CD4-positive, alpha-beta T cell (primary cell): ENCODE measurements at regions not wholly inside any gene's neighbourhood (a gene's known extent, or its start where the extent isn't known, plus 50 kb on each side); places are given as distances from the start of the nearest gene placed in this dataset.
"Not testable (repeated sequence)": the region's sequence is repeated elsewhere in the genome, so short reads cannot be mapped to it uniquely, and the experiment has no call there.

Source experiments
- ATAC-seq: fragments of 200-7000 bp; cut with Tn5 transposase; one replicate; pipeline ENCODE4 v1.10.0; 2022; ENCODE audit warnings: mild to moderate bottlenecking; ENCODE audit not compliant: poor library complexity
- CTCF ChIA-PET: fragments of 350-600 bp; sonication (Branson Sonifier 250); formaldehyde crosslinking; loops from one replicate; lab custom pipeline; 2021; ENCODE audit warnings: antibody characterized with exemption, inconsistent platforms; lab: Charles Lee
- POLR2A ChIA-PET: fragments of 350-600 bp; sonication (Branson Sonifier 250); formaldehyde crosslinking; loops from one replicate; lab custom pipeline; 2021; ENCODE audit warnings: antibody characterized with exemption, inconsistent platforms; lab: Charles Lee
- DNase-seq, 14 experiments: peaks; one replicate each; pipeline ENCODE4 v3.0.0-alpha.2; 2013 to 2020; ENCODE audit warnings: mixed read lengths in 2 of 14
- H3K27ac ChIP-seq, 2 donors: one replicate each; pipeline versions ENCODE4 v1.5.1 to v1.7.0; 2013; ENCODE audit warnings: low read length in 2 of 2, low read depth in 1 of 2, mild to moderate bottlenecking in 1 of 2
- H3K27me3 ChIP-seq, 2 experiments: 1 replicate in 1 of 2; 2 replicates in 1 of 2; pipeline versions ENCODE4 v1.6.1 to v1.7.0; 2013; ENCODE audit warnings: low read length in 2 of 2, control low read depth in 1 of 2, mild to moderate bottlenecking in 1 of 2, moderate library complexity in 1 of 2; ENCODE audit not compliant: insufficient read depth in 2 of 2, control insufficient read depth in 1 of 2
- H3K36me3 ChIP-seq: one replicate; pipeline ENCODE4 v1.6.1; 2013; ENCODE audit warnings: low read length, control low read depth; ENCODE audit not compliant: insufficient read depth
- H3K4me1 ChIP-seq: one replicate; pipeline ENCODE4 v1.6.1; 2013; ENCODE audit warnings: low read length, control low read depth; ENCODE audit not compliant: insufficient read depth
- H3K4me3 ChIP-seq: one replicate; pipeline ENCODE4 v1.5.1; 2013; ENCODE audit warnings: mild to moderate bottlenecking, low read length, moderate library complexity
- H3K9me3 ChIP-seq, 2 experiments: 1 replicate in 1 of 2; 2 replicates in 1 of 2; pipeline versions ENCODE4 v1.6.1 to v1.7.0; 2013; ENCODE audit warnings: low read length in 2 of 2, mild to moderate bottlenecking in 2 of 2, control low read depth in 1 of 2, moderate library complexity in 1 of 2; ENCODE audit not compliant: control insufficient read depth in 1 of 2, insufficient read depth in 1 of 2
- H3K27ac Mint-ChIP-seq: one replicate; pipeline ENCODE4 v1.8.0; 2020; ENCODE audit warnings: mixed read lengths
- H3K27me3 Mint-ChIP-seq: one replicate; pipeline ENCODE4 v1.8.0; 2021; ENCODE audit warnings: mixed read lengths
- H3K36me3 Mint-ChIP-seq: one replicate; pipeline ENCODE4 v1.8.0; 2021; ENCODE audit warnings: low read depth, mixed read lengths
- H3K4me1 Mint-ChIP-seq: one replicate; pipeline ENCODE4 v1.8.0; 2021; ENCODE audit warnings: low read depth, mixed read lengths
- H3K4me3 Mint-ChIP-seq: one replicate; pipeline ENCODE4 v1.8.0; 2020; ENCODE audit warnings: mild to moderate bottlenecking, mixed read lengths
- H3K9me3 Mint-ChIP-seq: one replicate; pipeline ENCODE4 v1.8.0; 2020; ENCODE audit warnings: mixed read lengths
- CTCF ChIP-seq: fragments of 200-600 bp; IDR thresholded peaks from one replicate; pipeline ENCODE4 v1.8.0; 2022; ENCODE audit warnings: antibody characterized with exemption, mild to moderate bottlenecking
- intact Hi-C, 2 experiments: fragments of 100-400 bp; cut with DNase I in 1 of 2; cut with micrococcal nuclease in 1 of 2; formaldehyde crosslinking; loops; one replicate each; pipeline versions ENCODE4 v1.15.1 to v1.9.0; 2023 to 2025; cut with DNase I, micrococcal nuclease

DNA sequence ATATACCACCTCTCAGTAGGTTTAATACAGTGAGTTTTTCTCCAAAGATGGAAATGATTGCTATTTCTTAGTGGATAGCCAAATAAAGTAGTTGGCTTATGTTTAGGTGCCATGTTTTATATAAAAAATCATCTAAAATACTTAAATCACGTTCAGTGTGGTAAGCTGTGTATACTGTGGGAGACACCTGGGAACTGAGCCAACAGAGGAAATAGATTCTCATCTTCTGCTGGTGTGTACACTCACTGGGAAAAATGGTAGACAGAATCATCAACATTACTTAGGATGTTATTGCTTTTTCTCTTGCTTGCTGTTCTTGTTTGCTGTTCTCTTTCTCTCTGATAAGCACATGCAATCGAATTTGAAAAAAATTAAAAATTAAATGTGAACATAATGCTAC, 112.6 kb upstream of the MB21D2 start:
- no peaks in the 10 kb centered on the region for H3K36me3 ChIP-seq
- ChIA-PET POLR2A (no interaction called here), CTCF (no interaction called here)
- no peaks in the 10 kb centered on the region for H3K9me3 Mint-ChIP-seq
- H3K27ac Mint-ChIP-seq = no peak overlapping the region
- TF ChIP-seq CTCF = no peak
- peaks cover 10% of the 10 kb centered on the region for H3K27me3 Mint-ChIP-seq
- H3K4me1 Mint-ChIP-seq = no peaks in the 10 kb centered on the region
- no peak overlapping the region for H3K4me3 ChIP-seq
- ATAC-seq (no peak), DNase-seq (no peak)
- peaks cover 0 to 3% of the 10 kb centered on the region in 2 experiments for H3K9me3 ChIP-seq
- no peaks in the 10 kb centered on the region for H3K36me3 Mint-ChIP-seq
- H3K27ac ChIP-seq = no peak overlapping the region
- H3K27me3 ChIP-seq = no peaks in the 10 kb centered on the region
- no peaks in the 10 kb centered on the region for H3K4me1 ChIP-seq
- intact Hi-C loops = no loop called here
- H3K4me3 Mint-ChIP-seq = no peak overlapping the region

- H3K27ac Mint-ChIP-seq = no peak overlapping the region
- ChIA-PET CTCF (no interaction called here), POLR2A (no interaction called here)
- TF ChIP-seq CTCF = no peak
- Histone ChIP-seq H3K4me3 (no peak overlapping the region), H3K4me1 (no peaks in the 10 kb centered on the region), H3K27ac (no peak overlapping the region), H3K36me3 (no peaks in the 10 kb centered on the region), H3K27me3 (no peaks in the 10 kb centered on the region), H3K9me3 (peaks cover 0 to 10% of the 10 kb centered on the region in 2 experiments)
- ATAC-seq (no peak), DNase-seq (no peak)
- peaks cover 10% of the 10 kb centered on the region for H3K27me3 Mint-ChIP-seq
- H3K4me3 Mint-ChIP-seq = no peak overlapping the region
- no peaks in the 10 kb centered on the region for H3K36me3 Mint-ChIP-seq
- H3K9me3 Mint-ChIP-seq = no peaks in the 10 kb centered on the region
- intact Hi-C loops = no loop called here
- no peaks in the 10 kb centered on the region for H3K4me1 Mint-ChIP-seq
Measured at GRCh38 chr3:193031911-193032310, 114.3 kb upstream of the MB21D2 start.

DNA sequence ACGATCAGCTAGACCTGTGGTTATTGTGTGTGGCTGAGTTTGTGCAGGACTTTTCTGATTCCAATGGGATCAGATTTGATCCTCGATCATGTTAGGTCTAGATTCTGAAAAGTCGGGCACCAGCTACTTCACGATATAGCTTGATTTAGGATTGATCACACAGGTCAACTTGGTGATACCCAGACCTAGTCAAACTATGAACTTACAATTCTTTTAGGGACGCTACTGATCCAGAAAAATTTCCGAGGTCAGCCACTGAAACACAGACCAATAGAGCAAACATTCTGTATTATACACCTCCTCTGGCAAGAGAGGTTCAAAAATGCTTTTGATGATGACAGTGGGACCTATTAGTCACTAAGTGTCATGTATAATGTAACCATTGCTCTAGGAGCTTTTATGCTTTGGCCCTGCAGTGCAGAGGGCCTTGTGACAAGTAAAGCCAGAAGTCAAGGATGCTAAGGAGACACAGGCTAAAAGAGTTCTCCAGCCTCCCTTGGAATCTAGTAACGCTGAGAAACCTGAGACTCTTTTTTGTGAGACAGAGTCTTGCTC, 115.6 kb upstream of the MB21D2 start:
- H3K27ac ChIP-seq = no peak overlapping the region
- no peaks in the 10 kb centered on the region for H3K27me3 ChIP-seq
- Mint-ChIP-seq H3K36me3 (no peaks in the 10 kb centered on the region), H3K4me1 (no peaks in the 10 kb centered on the region), H3K9me3 (no peaks in the 10 kb centered on the region), H3K27ac (no peak overlapping the region), H3K4me3 (no peak overlapping the region), H3K27me3 (peaks cover 10% of the 10 kb centered on the region)
- TF ChIP-seq CTCF = no peak
- H3K4me3 ChIP-seq = no peak overlapping the region
- no peaks in the 10 kb centered on the region for H3K4me1 ChIP-seq
- intact Hi-C loops = no loop called here
- no peaks in the 10 kb centered on the region for H3K36me3 ChIP-seq
- POLR2A ChIA-PET = no interaction called here
- DNase-seq = no peak
- CTCF ChIA-PET = no interaction called here
- H3K9me3 ChIP-seq = peaks cover 0 to 10% of the 10 kb centered on the region in 2 experiments
- ATAC-seq = no peak

- H3K27ac ChIP-seq, ATAC-seq, H3K9me3 Mint-ChIP-seq, CTCF ChIA-PET, H3K27ac Mint-ChIP-seq, DNase-seq, H3K9me3 ChIP-seq, H3K36me3 ChIP-seq, POLR2A ChIA-PET, H3K36me3 Mint-ChIP-seq, H3K4me3 ChIP-seq, H3K4me1 Mint-ChIP-seq, H3K27me3 ChIP-seq, H3K4me1 ChIP-seq, H3K4me3 Mint-ChIP-seq: not testable (repeated sequence)
- H3K27me3 Mint-ChIP-seq = peaks cover 10% of the 10 kb centered on the region
- intact Hi-C loops = loop anchor here in 1 of 2 experiments (5.0 kb wide), 1 partner anchor 571 kb away; no protein-coding TSS in a partner anchor
Measured at GRCh38 chr3:193037828-193038227, 120.2 kb upstream of the MB21D2 start.
